ENCODE measurements at regions not wholly inside any gene's neighbourhood (a gene's known extent, or its start where the extent isn't known, plus 50 kb on each side); places are given as distances from the start of the nearest gene placed in this dataset.
A peak's percentile ranks its signal among the peaks of the same experiment; 100 is the strongest.

GRCh38 chr3:56854856-56855611, 53.3 kb upstream of the ARHGEF3 start:
- Mint-ChIP-seq H3K4me3 (ENCODE audit: unreplicated experiment) (no peak overlapping the region), H3K27ac (ENCODE audit: low read depth, unreplicated experiment) (no peak overlapping the region), H3K27me3 (ENCODE audit: insufficient read depth, unreplicated experiment) (no peaks in the 10 kb centered on the region), H3K36me3 (ENCODE audit: insufficient read depth, unreplicated experiment) (no peaks in the 10 kb centered on the region), H3K4me1 (ENCODE audit: insufficient read depth, unreplicated experiment) (peaks cover 23% of the 10 kb centered on the region), H3K9me3 (ENCODE audit: unreplicated experiment) (no peaks in the 10 kb centered on the region)
- DNase-seq (ENCODE audit: unreplicated experiment) = no peak
- BruUV-seq (replicated peaks) = no TSS peak
- TF ChIP-seq, protein P1, sequence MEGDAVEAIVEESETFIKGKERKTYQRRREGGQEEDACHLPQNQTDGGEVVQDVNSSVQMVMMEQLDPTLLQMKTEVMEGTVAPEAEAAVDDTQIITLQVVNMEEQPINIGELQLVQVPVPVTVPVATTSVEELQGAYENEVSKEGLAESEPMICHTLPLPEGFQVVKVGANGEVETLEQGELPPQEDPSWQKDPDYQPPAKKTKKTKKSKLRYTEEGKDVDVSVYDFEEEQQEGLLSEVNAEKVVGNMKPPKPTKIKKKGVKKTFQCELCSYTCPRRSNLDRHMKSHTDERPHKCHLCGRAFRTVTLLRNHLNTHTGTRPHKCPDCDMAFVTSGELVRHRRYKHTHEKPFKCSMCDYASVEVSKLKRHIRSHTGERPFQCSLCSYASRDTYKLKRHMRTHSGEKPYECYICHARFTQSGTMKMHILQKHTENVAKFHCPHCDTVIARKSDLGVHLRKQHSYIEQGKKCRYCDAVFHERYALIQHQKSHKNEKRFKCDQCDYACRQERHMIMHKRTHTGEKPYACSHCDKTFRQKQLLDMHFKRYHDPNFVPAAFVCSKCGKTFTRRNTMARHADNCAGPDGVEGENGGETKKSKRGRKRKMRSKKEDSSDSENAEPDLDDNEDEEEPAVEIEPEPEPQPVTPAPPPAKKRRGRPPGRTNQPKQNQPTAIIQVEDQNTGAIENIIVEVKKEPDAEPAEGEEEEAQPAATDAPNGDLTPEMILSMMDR (IDR thresholded peaks at IDR 0.05; ENCODE audit: unreplicated experiment) = no peak
- ChIA-PET POLR2A (no interaction called here), CTCF (interaction anchor here (0.7 kb wide), 1 partner anchor 56 kb away, joined by 3 read pairs; no protein-coding TSS in a partner anchor)
- intact Hi-C loops (cut with micrococcal nuclease) = no loop called here

DNA sequence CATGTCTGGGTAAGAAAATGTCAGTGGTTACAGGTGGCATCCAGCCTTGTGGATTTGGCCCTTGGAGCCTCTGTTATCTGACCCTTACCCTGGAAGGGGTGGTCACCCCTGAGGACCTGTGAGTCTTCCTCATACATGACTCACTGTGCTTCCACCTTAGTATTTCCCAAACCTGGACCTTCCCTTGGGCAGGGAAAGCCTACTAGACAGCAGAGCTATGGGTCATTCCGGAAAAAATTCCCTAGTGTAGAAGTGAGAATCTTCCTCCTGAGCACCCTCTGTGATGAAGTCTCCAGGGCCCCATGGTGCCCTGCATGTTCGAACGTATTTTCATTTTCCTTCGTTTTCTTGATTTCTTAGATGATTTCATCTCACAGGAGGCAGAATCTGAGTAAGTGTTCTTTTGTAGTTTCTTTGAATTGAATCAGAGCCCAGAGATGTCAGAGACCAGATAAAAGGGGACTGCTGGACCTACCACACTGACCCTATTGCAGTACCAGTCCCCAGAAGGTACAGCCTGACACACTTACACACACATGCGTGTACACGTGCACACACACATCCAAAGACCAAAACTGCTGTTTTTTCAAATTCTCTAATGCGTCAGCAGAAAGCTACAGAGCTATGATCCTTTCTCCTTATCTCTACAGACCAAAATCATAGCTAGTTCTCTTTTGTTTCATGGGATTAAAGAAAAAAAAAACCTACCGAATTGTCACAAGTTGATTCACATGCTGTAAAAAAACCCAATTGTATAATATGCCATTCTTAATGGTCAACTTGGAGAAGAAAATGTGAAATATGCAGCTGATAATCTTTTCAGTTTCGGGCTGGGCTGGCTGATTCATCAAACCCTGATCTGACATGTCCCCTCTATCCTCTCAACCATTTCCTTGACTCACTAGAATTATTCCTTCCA, 50.5 kb upstream of the ARHGEF3 start:
- POLR2A ChIA-PET = interaction anchor here (0.9 to 2.6 kb wide), 2 partner anchors 11 to 28 kb away, joined by 3 to 12 read pairs; no protein-coding TSS in a partner anchor

More for the DNA sequence above, 50.5 kb upstream of the ARHGEF3 start:
- H3K4me3 Mint-ChIP-seq (ENCODE audit: unreplicated experiment) = peak overlapping the region; percentile 46
- no TSS peak for BruUV-seq (replicated peaks)
- H3K27ac Mint-ChIP-seq (ENCODE audit: low read depth, unreplicated experiment) = peak overlapping the region; percentile 68
- no peaks in the 10 kb centered on the region for H3K27me3 Mint-ChIP-seq (ENCODE audit: insufficient read depth, unreplicated experiment)
- H3K4me1 Mint-ChIP-seq (ENCODE audit: insufficient read depth, unreplicated experiment) = peaks cover 23% of the 10 kb centered on the region
- intact Hi-C loops (cut with micrococcal nuclease) = no loop called here
- TF ChIP-seq, protein P1 (IDR thresholded peaks at IDR 0.05; ENCODE audit: unreplicated experiment) = no peak
- peak; percentile 53 for DNase-seq (ENCODE audit: unreplicated experiment)
- no peaks in the 10 kb centered on the region for H3K36me3 Mint-ChIP-seq (ENCODE audit: insufficient read depth, unreplicated experiment)
- CTCF ChIA-PET = interaction anchor here (0.6 to 1.0 kb wide), 2 partner anchors 39 to 53 kb away, joined by 3 to 4 read pairs; no protein-coding TSS in a partner anchor
- H3K9me3 Mint-ChIP-seq (ENCODE audit: unreplicated experiment) = no peaks in the 10 kb centered on the region
